Ishikawa (cell line): ENCODE measurements at regions not wholly inside any gene's neighbourhood (a gene's known extent, or its start where the extent isn't known, plus 50 kb on each side); places are given as distances from the start of the nearest gene placed in this dataset.

Experiments used
- CEBPB ChIP-seq: IDR thresholded peaks from 2 replicates; pipeline ENCODE4 v1.6.1; 2012
- CREB1 ChIP-seq: IDR thresholded peaks from 2 replicates; pipeline ENCODE4 v1.6.1; 2012; ENCODE audit warnings: low read depth
- EGR1 ChIP-seq: IDR thresholded peaks from 2 replicates; pipeline ENCODE4 v1.6.1; 2012
- EP300 ChIP-seq: IDR thresholded peaks from 2 replicates; pipeline ENCODE4 v1.6.1; 2012; ENCODE audit warnings: borderline replicate concordance
- FOXM1 ChIP-seq: IDR thresholded peaks from 2 replicates; pipeline ENCODE4 v1.6.1; 2012; ENCODE audit warnings: low read depth, borderline replicate concordance
- NFIC ChIP-seq: IDR thresholded peaks from 2 replicates; pipeline ENCODE4 v1.6.1; 2012
- RAD21 ChIP-seq: IDR thresholded peaks from 2 replicates; pipeline ENCODE4 v1.6.1; 2012; ENCODE audit warnings: low read depth
- TAF1 ChIP-seq: IDR thresholded peaks from 2 replicates; pipeline ENCODE4 v1.6.1; 2012; ENCODE audit warnings: low read depth, mild to moderate bottlenecking
- TCF12 ChIP-seq: IDR thresholded peaks from 2 replicates; pipeline ENCODE4 v1.6.1; 2012; ENCODE audit warnings: low read depth
- TEAD4 ChIP-seq: IDR thresholded peaks from 2 replicates; pipeline ENCODE4 v1.6.1; 2012
- YY1 ChIP-seq: IDR thresholded peaks from 2 replicates; pipeline ENCODE4 v1.6.1; 2012; ENCODE audit warnings: low read depth
- ZBTB7A ChIP-seq: IDR thresholded peaks from 2 replicates; pipeline ENCODE4 v1.6.1; 2012; ENCODE audit warnings: low read depth
- TF ChIP-seq, protein P1 (sequence below): IDR thresholded peaks from 2 replicates; pipeline ENCODE4 v1.6.1; 2012; ENCODE audit warnings: low read depth, mild to moderate bottlenecking
- TF ChIP-seq, protein P2 (sequence below): IDR thresholded peaks from 2 replicates; pipeline ENCODE4 v1.6.1; 2012
- TF ChIP-seq, protein P3 (sequence below): IDR thresholded peaks from 2 replicates; pipeline ENCODE4 v1.6.1; 2012

DNA sequence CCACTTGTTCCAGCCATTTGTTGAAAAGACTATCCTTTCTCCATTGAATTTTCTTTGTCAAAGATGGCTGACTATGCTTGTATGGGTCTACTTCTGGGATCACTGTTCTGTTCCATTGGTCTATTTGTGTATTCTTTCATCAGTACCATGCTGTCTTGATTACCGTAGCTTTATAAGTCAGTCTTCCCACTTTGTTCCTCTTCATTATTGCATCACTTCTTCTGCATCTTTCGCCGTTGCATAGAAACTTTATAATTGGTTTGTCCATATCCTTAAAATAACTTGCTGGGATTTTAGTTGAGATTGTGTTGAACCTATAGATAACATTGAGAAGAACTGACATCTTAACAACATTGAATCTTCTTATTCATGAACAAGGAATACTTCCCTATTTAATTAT lies 598.8 kb downstream of the TBC1D22A start:
- TF ChIP-seq, protein P1, sequence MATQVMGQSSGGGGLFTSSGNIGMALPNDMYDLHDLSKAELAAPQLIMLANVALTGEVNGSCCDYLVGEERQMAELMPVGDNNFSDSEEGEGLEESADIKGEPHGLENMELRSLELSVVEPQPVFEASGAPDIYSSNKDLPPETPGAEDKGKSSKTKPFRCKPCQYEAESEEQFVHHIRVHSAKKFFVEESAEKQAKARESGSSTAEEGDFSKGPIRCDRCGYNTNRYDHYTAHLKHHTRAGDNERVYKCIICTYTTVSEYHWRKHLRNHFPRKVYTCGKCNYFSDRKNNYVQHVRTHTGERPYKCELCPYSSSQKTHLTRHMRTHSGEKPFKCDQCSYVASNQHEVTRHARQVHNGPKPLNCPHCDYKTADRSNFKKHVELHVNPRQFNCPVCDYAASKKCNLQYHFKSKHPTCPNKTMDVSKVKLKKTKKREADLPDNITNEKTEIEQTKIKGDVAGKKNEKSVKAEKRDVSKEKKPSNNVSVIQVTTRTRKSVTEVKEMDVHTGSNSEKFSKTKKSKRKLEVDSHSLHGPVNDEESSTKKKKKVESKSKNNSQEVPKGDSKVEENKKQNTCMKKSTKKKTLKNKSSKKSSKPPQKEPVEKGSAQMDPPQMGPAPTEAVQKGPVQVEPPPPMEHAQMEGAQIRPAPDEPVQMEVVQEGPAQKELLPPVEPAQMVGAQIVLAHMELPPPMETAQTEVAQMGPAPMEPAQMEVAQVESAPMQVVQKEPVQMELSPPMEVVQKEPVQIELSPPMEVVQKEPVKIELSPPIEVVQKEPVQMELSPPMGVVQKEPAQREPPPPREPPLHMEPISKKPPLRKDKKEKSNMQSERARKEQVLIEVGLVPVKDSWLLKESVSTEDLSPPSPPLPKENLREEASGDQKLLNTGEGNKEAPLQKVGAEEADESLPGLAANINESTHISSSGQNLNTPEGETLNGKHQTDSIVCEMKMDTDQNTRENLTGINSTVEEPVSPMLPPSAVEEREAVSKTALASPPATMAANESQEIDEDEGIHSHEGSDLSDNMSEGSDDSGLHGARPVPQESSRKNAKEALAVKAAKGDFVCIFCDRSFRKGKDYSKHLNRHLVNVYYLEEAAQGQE = no peak
- TF ChIP-seq, protein P2, sequence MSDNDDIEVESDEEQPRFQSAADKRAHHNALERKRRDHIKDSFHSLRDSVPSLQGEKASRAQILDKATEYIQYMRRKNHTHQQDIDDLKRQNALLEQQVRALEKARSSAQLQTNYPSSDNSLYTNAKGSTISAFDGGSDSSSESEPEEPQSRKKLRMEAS = no peak
- no peak for TF ChIP-seq CREB1
- TF ChIP-seq, protein P3, sequence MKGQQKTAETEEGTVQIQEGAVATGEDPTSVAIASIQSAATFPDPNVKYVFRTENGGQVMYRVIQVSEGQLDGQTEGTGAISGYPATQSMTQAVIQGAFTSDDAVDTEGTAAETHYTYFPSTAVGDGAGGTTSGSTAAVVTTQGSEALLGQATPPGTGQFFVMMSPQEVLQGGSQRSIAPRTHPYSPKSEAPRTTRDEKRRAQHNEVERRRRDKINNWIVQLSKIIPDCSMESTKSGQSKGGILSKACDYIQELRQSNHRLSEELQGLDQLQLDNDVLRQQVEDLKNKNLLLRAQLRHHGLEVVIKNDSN = no peak
- TF ChIP-seq EP300 = no peak
- no peak for TF ChIP-seq EGR1
- no peak for TF ChIP-seq CEBPB
- TF ChIP-seq RAD21 = no peak
- TF ChIP-seq TAF1 = no peak
- no peak for TF ChIP-seq YY1
- no peak for TF ChIP-seq TCF12
- TF ChIP-seq ZBTB7A = no peak
- no peak for TF ChIP-seq TEAD4

DNA sequence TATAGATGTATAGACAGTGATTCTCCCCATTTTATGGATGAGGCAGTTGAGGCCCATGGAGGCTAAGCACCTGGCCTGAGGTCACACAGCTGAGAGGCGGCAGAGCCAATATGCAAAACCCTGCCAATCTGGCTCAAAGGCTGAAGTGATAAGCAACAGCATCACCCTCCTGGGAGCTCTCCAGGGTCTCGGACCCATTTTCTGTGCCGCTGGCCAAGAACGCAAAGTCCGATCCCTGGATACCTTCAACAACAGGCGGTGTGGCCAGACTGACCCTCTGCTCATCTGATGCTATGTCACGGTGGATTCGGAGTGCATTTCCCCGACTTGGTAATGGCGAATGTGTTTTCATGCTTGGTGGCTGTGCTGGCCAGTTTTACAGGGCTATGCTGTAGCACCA lies 595.0 kb downstream of the TBC1D22A start:
- TF ChIP-seq CEBPB (no peak), TCF12 (no peak), ZBTB7A (no peak), TAF1 (no peak), TEAD4 (no peak), RAD21 (no peak), EGR1 (no peak), CREB1 (no peak)
- TF ChIP-seq, protein P1 = no peak

DNA sequence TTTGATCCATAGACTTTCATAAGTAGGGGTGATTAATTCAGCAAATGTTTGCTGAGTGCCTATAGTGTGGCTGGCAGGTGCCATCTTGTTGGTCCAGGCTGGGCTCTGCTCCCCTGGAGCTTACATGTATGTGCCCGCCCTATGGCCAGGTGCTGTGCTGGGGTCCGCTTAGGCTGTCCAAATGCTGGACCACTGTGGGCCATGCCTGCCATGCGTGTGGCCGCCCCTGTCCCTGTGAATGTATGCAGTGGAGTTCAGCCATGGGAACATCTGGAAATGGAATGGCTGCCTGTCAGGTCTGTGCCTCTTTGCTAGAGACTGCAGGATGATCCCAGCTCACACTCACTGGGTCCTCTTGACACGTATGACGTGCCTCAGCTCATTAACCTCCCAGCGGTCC lies 594.6 kb downstream of the TBC1D22A start:
- TF ChIP-seq NFIC (no peak), TEAD4 (no peak), RAD21 (no peak), CREB1 (no peak), TAF1 (no peak), FOXM1 (no peak), TCF12 (no peak), EGR1 (no peak)

DNA sequence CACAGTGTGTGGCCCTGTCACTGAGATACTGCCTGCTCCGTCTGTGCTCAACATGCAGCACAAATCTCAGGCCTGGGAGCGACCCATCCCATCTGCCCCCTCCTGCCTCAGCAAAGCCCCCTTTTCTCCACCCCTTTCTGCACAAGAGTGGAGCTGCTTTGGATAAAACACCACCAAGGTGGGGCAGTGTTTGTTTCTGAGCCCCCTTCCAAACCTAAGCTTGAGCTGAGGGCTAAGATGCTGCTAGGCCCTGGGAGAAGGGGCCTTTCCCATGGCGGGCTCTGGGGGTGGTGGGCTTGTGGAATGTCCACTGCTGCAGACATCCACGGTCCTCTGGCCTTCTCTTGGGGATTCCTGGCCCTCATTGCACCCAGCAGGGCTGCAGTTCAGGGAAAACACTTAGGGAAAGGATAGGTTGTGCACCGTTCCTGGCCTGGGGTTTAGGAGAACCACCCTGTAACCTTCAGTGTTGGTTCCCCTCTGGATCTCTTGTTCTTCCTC lies 594.1 kb downstream of the TBC1D22A start:
- TF ChIP-seq TEAD4 = no peak
- no peak for TF ChIP-seq ZBTB7A
- no peak for TF ChIP-seq YY1
- no peak for TF ChIP-seq NFIC

DNA sequence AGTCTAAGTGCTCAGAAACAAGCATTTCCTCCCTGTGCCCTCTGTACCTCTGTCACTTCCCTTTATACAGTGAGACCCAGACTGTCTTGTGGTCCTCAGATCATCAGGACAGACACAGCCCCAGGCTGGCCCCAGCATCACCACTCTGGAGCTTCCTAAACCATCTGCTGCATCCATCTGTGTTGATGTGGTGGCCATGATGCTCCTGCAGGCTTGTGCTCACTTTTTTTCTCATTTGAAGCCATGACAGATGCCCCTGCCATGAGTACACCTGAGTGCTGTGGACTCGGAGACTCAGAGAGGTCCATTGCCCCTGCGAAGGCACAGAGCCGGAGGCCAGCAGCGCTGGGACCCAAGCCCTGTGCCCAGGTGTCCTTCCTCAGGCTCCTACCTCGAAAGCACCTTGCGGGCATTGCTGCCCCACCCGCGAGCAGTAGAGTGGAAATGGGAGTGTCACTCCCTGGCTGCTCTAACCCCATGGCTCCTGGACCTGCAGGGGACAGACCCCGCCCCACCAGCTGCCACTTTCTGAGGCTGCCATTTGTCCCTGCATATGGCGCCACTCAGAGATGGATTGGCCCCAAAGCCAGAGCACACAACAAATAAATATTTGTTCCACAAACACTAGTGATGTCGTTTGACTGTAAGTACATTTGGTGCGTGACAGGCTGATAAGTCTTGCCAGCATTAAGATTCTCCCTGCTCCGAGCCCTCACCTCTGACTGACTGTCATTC lies 593.5 kb downstream of the TBC1D22A start:
- no peak for TF ChIP-seq EP300
- TF ChIP-seq RAD21 = no peak

DNA sequence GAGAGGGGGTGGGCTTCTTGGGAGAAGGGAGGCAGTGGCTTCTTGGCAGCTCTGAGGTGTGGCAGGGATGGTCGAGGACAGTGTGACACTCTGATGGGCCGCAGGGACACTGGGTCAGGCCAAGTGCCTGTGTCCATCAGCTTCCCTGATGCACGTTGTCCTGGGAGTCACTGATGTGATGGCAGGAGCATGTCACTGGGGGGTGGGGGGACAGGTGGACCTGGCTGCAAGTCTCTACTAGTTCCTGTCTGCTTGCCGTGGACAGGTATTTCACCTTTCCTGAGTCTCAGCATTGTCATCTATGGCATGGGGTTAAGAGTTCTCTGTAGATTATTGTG lies 592.9 kb downstream of the TBC1D22A start:
- TF ChIP-seq TEAD4 (no peak), RAD21 (no peak), EP300 (no peak), TAF1 (no peak), TCF12 (no peak)
- TF ChIP-seq, protein P2 = no peak
- TF ChIP-seq, protein P3 = no peak
- TF ChIP-seq, protein P1 = no peak
